Erythroblast (primary cell): ENCODE measurements at regions not wholly inside any gene's neighbourhood (a gene's known extent, or its start where the extent isn't known, plus 50 kb on each side); places are given as distances from the start of the nearest gene placed in this dataset.

Source experiments
- GATA1 ChIP-seq: IDR thresholded peaks from 2 replicates; pipeline ENCODE4 v1.6.1; 2011; ENCODE audit warnings: low read depth, mild to moderate bottlenecking, control low read depth, low read length, moderate library complexity
- POLR2A ChIP-seq: IDR thresholded peaks from 2 replicates; pipeline ENCODE4 v1.6.1; 2011; ENCODE audit warnings: mild to moderate bottlenecking, low read length

- no peak for TF ChIP-seq POLR2A
- TF ChIP-seq GATA1 = no peak
Observed at GRCh38 chr7:138370956-138371355, 89.1 kb upstream of the TRIM24 start.
